ENCODE measurements at regions not wholly inside any gene's neighbourhood (a gene's known extent, or its start where the extent isn't known, plus 50 kb on each side); places are given as distances from the start of the nearest gene placed in this dataset.

- 92 to 100% methylated on average over 2 of the region's 2 CpGs for WGBS, 2 experiments (ENCODE audit: insufficient coverage in 1 of 2, insufficient read length in 1 of 2)
Observed at GRCh38 chr13:106032441-106032840, 503.0 kb downstream of the EFNB2 start.

DNA sequence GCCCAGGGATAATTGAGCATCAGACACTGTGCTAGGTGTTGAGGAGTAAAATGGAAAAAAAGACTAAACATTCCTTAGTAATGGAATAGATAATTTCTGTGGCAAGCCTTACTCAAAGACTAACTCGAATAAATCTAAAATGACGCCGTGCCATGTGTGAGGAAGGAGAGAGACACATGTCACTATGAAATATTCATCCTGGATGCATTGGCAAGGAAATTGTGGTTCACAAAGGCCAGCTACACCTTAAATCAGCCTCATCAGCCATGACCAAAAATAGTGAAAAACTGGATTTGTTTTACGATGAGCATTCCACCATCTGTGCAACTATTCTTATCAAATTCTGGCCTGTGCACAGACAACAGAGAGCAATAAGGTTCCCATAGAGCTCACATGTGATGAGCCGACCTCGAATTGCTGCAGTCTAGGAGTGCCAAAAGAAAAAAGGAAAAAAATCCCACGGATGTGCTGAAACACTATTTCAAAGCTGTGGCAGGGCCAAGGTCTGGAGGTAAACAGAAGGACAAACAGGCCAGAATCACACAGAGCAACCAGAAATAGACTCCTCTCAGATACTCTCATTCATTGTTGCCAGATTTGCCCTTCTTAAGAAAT, 505.7 kb downstream of the EFNB2 start:
- peaks cover 3% of the 10 kb centered on the region for H3K4me1 Mint-ChIP-seq
- WGBS, 2 experiments (ENCODE audit: insufficient coverage in 1 of 2, insufficient read length in 1 of 2), result 93 to 99% methylated on average over 7 of the region's 7 CpGs
- TF ChIP-seq CTCF (conservative IDR thresholded peaks at IDR 0.05), result no peak
- no peaks in the 10 kb centered on the region for H3K36me3 ChIP-seq (ENCODE audit: control insufficient read depth, insufficient read depth, low read length)
- DNase-seq, result no peak
- H3K9me3 Mint-ChIP-seq, result no peaks in the 10 kb centered on the region
- no peaks in the 10 kb centered on the region for H3K4me1 ChIP-seq (ENCODE audit: control insufficient read depth, insufficient read depth, low read length)
- H3K27me3 ChIP-seq (ENCODE audit: control insufficient read depth, insufficient read depth, low read length, poor library complexity, severe bottlenecking), result no peaks in the 10 kb centered on the region
- H3K9ac ChIP-seq (ENCODE audit: extremely low read depth, low read length, poor library complexity, severe bottlenecking), result no peak overlapping the region
- H3K27me3 Mint-ChIP-seq (ENCODE audit: insufficient read depth), result no peaks in the 10 kb centered on the region
- H3K27ac Mint-ChIP-seq, result no peak overlapping the region
- H3K4me3 Mint-ChIP-seq, result no peak overlapping the region
- no peak overlapping the region for H3K4me3 ChIP-seq (ENCODE audit: low read length)
- H3K27ac ChIP-seq (ENCODE audit: low read depth, low read length), result no peak overlapping the region
- H3K36me3 Mint-ChIP-seq (ENCODE audit: low read depth), result no peaks in the 10 kb centered on the region
- no peaks in the 10 kb centered on the region for H3K9me3 ChIP-seq (ENCODE audit: control insufficient read depth, low read length)

More at GRCh38 chr13:106032441-106032840, 503.0 kb downstream of the EFNB2 start:
- H3K9me3 Mint-ChIP-seq, result no peaks in the 10 kb centered on the region
- Histone ChIP-seq H3K27me3 (ENCODE audit: control insufficient read depth, insufficient read depth, low read length, poor library complexity, severe bottlenecking) (no peaks in the 10 kb centered on the region), H3K27ac (ENCODE audit: low read depth, low read length) (no peak overlapping the region), H3K4me1 (ENCODE audit: control insufficient read depth, insufficient read depth, low read length) (no peaks in the 10 kb centered on the region), H3K9me3 (ENCODE audit: control insufficient read depth, low read length) (no peaks in the 10 kb centered on the region), H3K9ac (ENCODE audit: extremely low read depth, low read length, poor library complexity, severe bottlenecking) (no peak overlapping the region), H3K4me3 (ENCODE audit: low read length) (no peak overlapping the region), H3K36me3 (ENCODE audit: control insufficient read depth, insufficient read depth, low read length) (no peaks in the 10 kb centered on the region)
- H3K4me3 Mint-ChIP-seq, result no peak overlapping the region
- no peak overlapping the region for H3K27ac Mint-ChIP-seq
- no peaks in the 10 kb centered on the region for H3K27me3 Mint-ChIP-seq (ENCODE audit: insufficient read depth)
- TF ChIP-seq CTCF (conservative IDR thresholded peaks at IDR 0.05), result no peak
- no peak for DNase-seq
- H3K4me1 Mint-ChIP-seq, result peaks cover 3% of the 10 kb centered on the region
- H3K36me3 Mint-ChIP-seq (ENCODE audit: low read depth), result no peaks in the 10 kb centered on the region

DNA sequence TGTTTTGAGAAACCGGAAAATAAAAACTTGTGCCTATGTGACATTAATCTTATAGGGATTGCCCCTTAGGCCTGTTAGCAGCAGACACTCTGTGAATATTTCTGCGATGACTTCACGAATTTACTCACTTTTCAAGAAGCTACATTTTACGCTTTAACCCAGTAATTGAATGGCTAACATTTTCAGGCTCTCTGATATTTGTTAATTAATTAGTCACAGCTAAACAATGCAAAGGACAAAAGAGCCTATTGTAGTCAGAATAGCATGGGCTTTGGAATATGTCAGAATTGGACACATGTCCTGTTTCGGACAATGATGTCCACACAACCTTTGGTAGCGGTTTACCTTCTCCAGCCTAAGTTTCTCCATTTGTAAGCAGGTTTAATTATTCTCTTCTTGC, 506.6 kb downstream of the EFNB2 start:
- no peaks in the 10 kb centered on the region for H3K36me3 ChIP-seq (ENCODE audit: control insufficient read depth, insufficient read depth, low read length)
- H3K9me3 ChIP-seq (ENCODE audit: control insufficient read depth, low read length), result no peaks in the 10 kb centered on the region
- Mint-ChIP-seq H3K9me3 (no peaks in the 10 kb centered on the region), H3K27me3 (ENCODE audit: insufficient read depth) (no peaks in the 10 kb centered on the region), H3K27ac (no peak overlapping the region), H3K36me3 (ENCODE audit: low read depth) (no peaks in the 10 kb centered on the region), H3K4me3 (no peak overlapping the region), H3K4me1 (peaks cover 3% of the 10 kb centered on the region)
- H3K4me1 ChIP-seq (ENCODE audit: control insufficient read depth, insufficient read depth, low read length), result no peaks in the 10 kb centered on the region
- 91 to 100% methylated on average over 6 of the region's 6 CpGs for WGBS, 2 experiments (ENCODE audit: insufficient coverage in 1 of 2, insufficient read length in 1 of 2)
- H3K4me3 ChIP-seq (ENCODE audit: low read length), result no peak overlapping the region
- H3K9ac ChIP-seq (ENCODE audit: extremely low read depth, low read length, poor library complexity, severe bottlenecking), result no peak overlapping the region
- H3K27me3 ChIP-seq (ENCODE audit: control insufficient read depth, insufficient read depth, low read length, poor library complexity, severe bottlenecking), result no peaks in the 10 kb centered on the region
- H3K27ac ChIP-seq (ENCODE audit: low read depth, low read length), result no peak overlapping the region
- no peak for DNase-seq
- no peak for TF ChIP-seq CTCF (conservative IDR thresholded peaks at IDR 0.05)

Measured in endodermal cell (in vitro differentiated cells).